ENCODE measurements at regions not wholly inside any gene's neighbourhood (a gene's known extent, or its start where the extent isn't known, plus 50 kb on each side); places are given as distances from the start of the nearest gene placed in this dataset.

- TF ChIP-seq CTCF (IDR thresholded peaks at IDR 0.05) (no peak), POLR2A (IDR thresholded peaks at IDR 0.05) (no peak), EP300 (IDR thresholded peaks at IDR 0.05) (no peak)
Observed at GRCh38 chr5:101785090-101785489, 511.0 kb downstream of the SLCO4C1 start.

All from suprapubic skin (tissue), 3 donors.